ENCODE measurements at regions not wholly inside any gene's neighbourhood (a gene's known extent, or its start where the extent isn't known, plus 50 kb on each side); places are given as distances from the start of the nearest gene placed in this dataset.

DNA sequence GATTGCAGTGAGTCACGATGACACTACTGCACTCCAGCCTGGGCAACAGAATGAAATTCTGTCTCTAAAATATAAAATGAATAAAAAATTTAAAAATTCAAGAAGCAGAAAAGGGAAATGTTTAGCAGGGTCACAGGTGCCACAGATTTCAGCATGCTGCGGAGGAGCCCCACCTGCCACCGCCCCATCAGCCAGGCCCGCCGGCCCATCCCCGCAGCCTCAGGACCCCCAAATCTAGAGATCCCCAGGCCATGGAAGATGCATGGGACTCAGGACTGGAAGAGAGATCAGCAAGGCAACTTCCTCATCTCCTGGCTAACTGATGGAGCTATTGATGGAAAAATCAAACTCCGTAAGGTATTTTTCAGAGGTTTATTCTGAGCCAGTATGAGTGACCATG is 208.2 kb downstream of the UQCRFS1 start:
- H3K9me3 ChIP-seq (ENCODE audit: insufficient read depth, low read depth, low read length): peaks cover under 1% of the 10 kb centered on the region; the same call in 1 of the 2 replicates
- no peaks in the 10 kb centered on the region for H3F3A ChIP-seq (ENCODE audit: low read depth)
- H2AFZ ChIP-seq (ENCODE audit: low read length): no peak overlapping the region
- no peak overlapping the region for H3K4me2 ChIP-seq (ENCODE audit: low read depth, low read length, poor library complexity, severe bottlenecking)
- no peaks in the 10 kb centered on the region for H3K9me2 ChIP-seq (replicated peaks; ENCODE audit: low read depth, low read length)
- H3K36me3 ChIP-seq (ENCODE audit: insufficient read depth, low read length): no peaks in the 10 kb centered on the region
- no peaks in the 10 kb centered on the region for H3K79me2 ChIP-seq (ENCODE audit: insufficient read depth, low read length)
- H3K9ac ChIP-seq (ENCODE audit: low read depth, low read length, poor library complexity, severe bottlenecking): no peak overlapping the region
- no peak for TF ChIP-seq EZH2phosphoT487 (IDR thresholded peaks at IDR 0.05; ENCODE audit: borderline replicate concordance)
- TF ChIP-seq, protein P1, sequence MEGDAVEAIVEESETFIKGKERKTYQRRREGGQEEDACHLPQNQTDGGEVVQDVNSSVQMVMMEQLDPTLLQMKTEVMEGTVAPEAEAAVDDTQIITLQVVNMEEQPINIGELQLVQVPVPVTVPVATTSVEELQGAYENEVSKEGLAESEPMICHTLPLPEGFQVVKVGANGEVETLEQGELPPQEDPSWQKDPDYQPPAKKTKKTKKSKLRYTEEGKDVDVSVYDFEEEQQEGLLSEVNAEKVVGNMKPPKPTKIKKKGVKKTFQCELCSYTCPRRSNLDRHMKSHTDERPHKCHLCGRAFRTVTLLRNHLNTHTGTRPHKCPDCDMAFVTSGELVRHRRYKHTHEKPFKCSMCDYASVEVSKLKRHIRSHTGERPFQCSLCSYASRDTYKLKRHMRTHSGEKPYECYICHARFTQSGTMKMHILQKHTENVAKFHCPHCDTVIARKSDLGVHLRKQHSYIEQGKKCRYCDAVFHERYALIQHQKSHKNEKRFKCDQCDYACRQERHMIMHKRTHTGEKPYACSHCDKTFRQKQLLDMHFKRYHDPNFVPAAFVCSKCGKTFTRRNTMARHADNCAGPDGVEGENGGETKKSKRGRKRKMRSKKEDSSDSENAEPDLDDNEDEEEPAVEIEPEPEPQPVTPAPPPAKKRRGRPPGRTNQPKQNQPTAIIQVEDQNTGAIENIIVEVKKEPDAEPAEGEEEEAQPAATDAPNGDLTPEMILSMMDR (conservative IDR thresholded peaks at IDR 0.05; ENCODE audit: low read length): no peak
- no peak overlapping the region for H3K4me3 ChIP-seq (ENCODE audit: low read length, poor library complexity, severe bottlenecking)
- no peaks in the 10 kb centered on the region for H3K27me3 ChIP-seq (ENCODE audit: insufficient read depth, low read length, poor library complexity, severe bottlenecking)
- no peaks in the 10 kb centered on the region for H3K4me1 ChIP-seq (ENCODE audit: insufficient read depth, low read length, poor library complexity, severe bottlenecking)
- H4K20me1 ChIP-seq (ENCODE audit: insufficient read depth, low read length, poor library complexity, severe bottlenecking): no peaks in the 10 kb centered on the region

DNA sequence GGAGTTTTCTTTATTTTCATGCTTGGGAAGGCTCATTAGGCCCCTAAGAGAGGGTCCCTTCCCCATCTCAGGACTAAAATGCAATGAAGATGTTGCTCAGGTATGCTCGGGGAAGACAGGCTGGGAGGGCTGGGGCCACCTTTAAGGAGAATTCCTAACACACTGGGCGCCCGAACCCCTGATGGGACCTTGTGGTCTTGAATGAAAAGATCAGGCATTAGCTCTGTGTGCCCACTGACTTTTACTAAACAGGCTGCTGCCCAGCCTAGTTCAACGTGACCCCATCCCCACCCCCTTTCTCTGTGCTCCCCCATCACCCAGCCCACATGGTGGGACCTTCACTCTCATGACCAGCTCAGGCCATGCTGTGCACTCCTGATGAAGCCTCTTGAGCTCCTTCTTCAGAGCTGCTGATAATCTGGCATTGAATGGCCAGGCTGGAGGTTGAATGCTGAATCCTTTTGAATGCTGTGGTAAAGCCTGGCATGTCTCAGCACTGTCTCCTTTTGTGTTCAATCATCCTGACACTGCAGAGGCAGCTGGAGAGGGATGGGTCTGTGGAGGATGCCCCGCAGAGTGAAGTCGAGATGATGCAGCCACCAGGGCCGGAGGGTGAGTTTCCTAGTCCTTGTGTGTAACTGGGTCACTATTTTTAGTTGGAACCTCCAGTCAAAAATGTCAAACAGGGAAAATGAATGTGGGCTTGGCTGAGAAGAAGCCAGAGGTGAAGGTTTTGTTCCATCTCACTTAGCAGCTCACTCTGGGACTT is 209.1 kb downstream of the UQCRFS1 start:
- TF ChIP-seq EZH2phosphoT487 (IDR thresholded peaks at IDR 0.05; ENCODE audit: borderline replicate concordance): no peak
- TF ChIP-seq, protein P1 (conservative IDR thresholded peaks at IDR 0.05; ENCODE audit: low read length): no peak
- H3K36me3 ChIP-seq (ENCODE audit: insufficient read depth, low read length): no peaks in the 10 kb centered on the region
- H3K9me2 ChIP-seq (replicated peaks; ENCODE audit: low read depth, low read length): no peaks in the 10 kb centered on the region
- no peaks in the 10 kb centered on the region for H3F3A ChIP-seq (ENCODE audit: low read depth)
- H3K4me1 ChIP-seq (ENCODE audit: insufficient read depth, low read length, poor library complexity, severe bottlenecking): no peaks in the 10 kb centered on the region
- no peaks in the 10 kb centered on the region for H4K20me1 ChIP-seq (ENCODE audit: insufficient read depth, low read length, poor library complexity, severe bottlenecking)
- H3K27me3 ChIP-seq (ENCODE audit: insufficient read depth, low read length, poor library complexity, severe bottlenecking): no peaks in the 10 kb centered on the region
- H3K4me2 ChIP-seq (ENCODE audit: low read depth, low read length, poor library complexity, severe bottlenecking): no peak overlapping the region
- H3K9ac ChIP-seq (ENCODE audit: low read depth, low read length, poor library complexity, severe bottlenecking): no peak overlapping the region
- H3K4me3 ChIP-seq (ENCODE audit: low read length, poor library complexity, severe bottlenecking): no peak overlapping the region
- no peaks in the 10 kb centered on the region for H3K79me2 ChIP-seq (ENCODE audit: insufficient read depth, low read length)
- H3K9me3 ChIP-seq (ENCODE audit: insufficient read depth, low read depth, low read length): peaks cover 2% of the 10 kb centered on the region; the same call in 1 of the 2 replicates
- no peak overlapping the region for H2AFZ ChIP-seq (ENCODE audit: low read length)

DNA sequence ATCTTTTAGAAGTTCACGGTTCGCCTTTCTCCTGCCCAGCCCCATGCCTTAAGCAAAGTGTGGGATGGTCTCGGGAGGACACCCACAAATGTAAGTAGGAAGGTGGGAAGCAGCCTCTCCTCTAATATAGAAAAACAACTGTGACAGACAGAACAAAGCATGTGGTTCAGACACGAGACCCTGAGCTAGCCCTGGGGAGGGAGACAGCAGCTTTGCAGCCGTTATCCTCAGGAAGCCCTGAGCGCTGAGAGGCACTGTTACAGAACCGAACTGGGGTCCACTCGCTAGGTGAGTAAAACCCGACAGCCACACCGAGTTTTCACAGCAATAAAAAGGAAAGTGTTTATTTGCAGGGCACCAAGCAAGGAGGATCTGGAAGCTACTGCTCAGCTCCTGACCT is 210.6 kb downstream of the UQCRFS1 start:
- TF ChIP-seq EZH2phosphoT487 (IDR thresholded peaks at IDR 0.05; ENCODE audit: borderline replicate concordance): no peak
- TF ChIP-seq, protein P1 (conservative IDR thresholded peaks at IDR 0.05; ENCODE audit: low read length): no peak

More for the DNA sequence above, 210.6 kb downstream of the UQCRFS1 start:
- Histone ChIP-seq H4K20me1 (ENCODE audit: insufficient read depth, low read length, poor library complexity, severe bottlenecking) (no peaks in the 10 kb centered on the region), H3K27me3 (ENCODE audit: insufficient read depth, low read length, poor library complexity, severe bottlenecking) (no peaks in the 10 kb centered on the region), H3K36me3 (ENCODE audit: insufficient read depth, low read length) (no peaks in the 10 kb centered on the region), H3K4me3 (ENCODE audit: low read length, poor library complexity, severe bottlenecking) (no peak overlapping the region), H3K79me2 (ENCODE audit: insufficient read depth, low read length) (no peaks in the 10 kb centered on the region), H3F3A (ENCODE audit: low read depth) (no peaks in the 10 kb centered on the region), H3K9me3 (ENCODE audit: insufficient read depth, low read depth, low read length) (peaks cover 7% of the 10 kb centered on the region; the same call in 1 of the 2 replicates), H3K4me2 (ENCODE audit: low read depth, low read length, poor library complexity, severe bottlenecking) (no peak overlapping the region), H2AFZ (ENCODE audit: low read length) (no peak overlapping the region), H3K9me2 (replicated peaks; ENCODE audit: low read depth, low read length) (no peaks in the 10 kb centered on the region), H3K4me1 (ENCODE audit: insufficient read depth, low read length, poor library complexity, severe bottlenecking) (no peaks in the 10 kb centered on the region), H3K9ac (ENCODE audit: low read depth, low read length, poor library complexity, severe bottlenecking) (no peak overlapping the region)

Measured in Loucy (cell line).